ENCODE measurements at regions not wholly inside any gene's neighbourhood (a gene's known extent, or its start where the extent isn't known, plus 50 kb on each side); places are given as distances from the start of the nearest gene placed in this dataset.
"Not testable (repeated sequence)": the region's sequence is repeated elsewhere in the genome, so short reads cannot be mapped to it uniquely, and the experiment has no call there.

GRCh38 chr4:120290553-120290952 lies 223.9 kb upstream of the MAD2L1 start:
- no peak for DNase-seq

- no peak for DNase-seq
Measured at GRCh38 chr4:120286813-120287212, 220.2 kb upstream of the MAD2L1 start.

- DNase-seq = no peak
Measured at GRCh38 chr4:120281581-120281980, 214.9 kb upstream of the MAD2L1 start.

- DNase-seq = no peak
Measured at GRCh38 chr4:120277391-120277790, 210.7 kb upstream of the MAD2L1 start.

DNA sequence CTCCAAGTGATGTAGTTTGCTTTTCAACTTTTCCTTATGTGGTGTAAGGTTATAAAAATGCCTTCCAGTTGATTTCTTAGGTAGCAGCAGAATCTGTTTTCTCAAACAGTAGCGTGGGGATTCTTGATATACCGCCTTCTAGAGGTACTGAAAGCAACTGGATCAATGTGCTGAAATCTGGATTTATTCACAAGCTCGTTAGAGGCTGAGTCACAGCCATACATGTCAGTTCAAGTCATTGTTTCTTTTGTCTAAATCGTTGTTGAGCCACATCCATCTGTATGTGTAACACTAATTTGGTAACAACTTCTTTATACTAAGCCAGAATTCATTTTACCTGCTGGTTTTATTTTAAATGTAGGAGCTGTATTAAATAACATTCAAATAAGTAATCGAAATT lies 200.0 kb upstream of the MAD2L1 start:
- no peak for DNase-seq

- no peak for DNase-seq
Measured at GRCh38 chr4:120263618-120264017, 197.0 kb upstream of the MAD2L1 start.

DNA sequence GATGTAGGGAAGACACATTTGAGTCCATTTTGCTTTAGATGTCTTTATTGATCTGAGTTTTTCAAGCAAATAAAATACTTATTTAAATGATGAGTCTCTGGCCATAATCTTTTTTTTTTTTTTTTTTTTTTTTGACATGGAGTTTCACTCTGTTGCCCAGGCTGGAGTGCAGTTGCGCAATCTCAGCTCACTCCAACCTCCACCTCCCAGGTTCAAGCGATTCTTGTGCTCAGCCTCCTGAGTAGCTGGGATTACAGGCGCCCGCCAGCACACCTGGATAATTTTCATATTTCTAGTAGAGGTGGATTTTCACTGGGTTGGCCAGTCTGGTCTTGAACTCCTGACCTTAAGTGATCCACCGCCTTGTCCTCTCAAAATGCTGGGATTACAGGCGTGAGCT lies 194.5 kb upstream of the MAD2L1 start:
- no peak for DNase-seq

GRCh38 chr4:120256112-120256775 lies 189.6 kb upstream of the MAD2L1 start:
- DNase-seq = not testable (repeated sequence)

- DNase-seq = no peak
Measured at GRCh38 chr4:120238277-120238973, 171.8 kb upstream of the MAD2L1 start.

- no peak for DNase-seq
Measured at GRCh38 chr4:120236873-120237272, 170.2 kb upstream of the MAD2L1 start.

DNA sequence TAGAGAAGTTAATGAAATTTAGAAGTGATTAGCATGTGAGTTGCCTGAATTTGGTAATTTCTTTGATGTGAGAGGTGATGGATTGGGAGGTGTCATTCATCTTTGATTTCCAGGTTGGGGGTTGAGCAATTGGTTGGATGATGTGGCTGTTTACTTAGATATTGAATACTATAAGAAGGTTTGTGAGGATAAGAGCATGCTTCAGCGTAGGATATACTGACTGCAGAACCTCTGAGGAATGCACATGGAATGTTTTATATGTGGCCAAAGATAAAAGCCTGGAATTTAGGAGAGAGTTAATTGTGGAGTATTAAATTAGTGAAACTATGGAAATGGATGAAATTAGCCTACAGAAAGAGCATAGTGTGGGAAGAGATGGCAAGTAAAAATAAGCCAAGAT lies 165.4 kb upstream of the MAD2L1 start:
- no peak for DNase-seq

DNA sequence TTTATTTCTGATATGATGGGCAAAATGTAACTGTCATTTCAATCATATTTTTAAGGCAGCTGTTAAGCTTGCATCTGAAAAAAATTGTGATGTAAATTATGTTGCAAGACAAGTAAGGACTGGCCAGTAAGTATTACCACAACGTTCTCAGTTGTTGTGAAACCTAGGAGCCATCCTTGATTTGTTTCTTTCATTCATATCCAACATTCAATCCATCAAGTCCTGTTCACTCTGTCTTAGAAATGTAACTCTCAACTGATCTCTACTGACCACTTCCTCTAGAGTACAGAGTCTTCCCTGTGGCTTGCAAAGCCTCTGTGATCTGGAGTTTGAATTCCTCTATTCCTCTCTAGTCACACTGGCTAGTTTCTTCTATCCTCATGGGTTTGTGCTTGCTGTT lies 161.4 kb upstream of the MAD2L1 start:
- DNase-seq = no peak

DNA sequence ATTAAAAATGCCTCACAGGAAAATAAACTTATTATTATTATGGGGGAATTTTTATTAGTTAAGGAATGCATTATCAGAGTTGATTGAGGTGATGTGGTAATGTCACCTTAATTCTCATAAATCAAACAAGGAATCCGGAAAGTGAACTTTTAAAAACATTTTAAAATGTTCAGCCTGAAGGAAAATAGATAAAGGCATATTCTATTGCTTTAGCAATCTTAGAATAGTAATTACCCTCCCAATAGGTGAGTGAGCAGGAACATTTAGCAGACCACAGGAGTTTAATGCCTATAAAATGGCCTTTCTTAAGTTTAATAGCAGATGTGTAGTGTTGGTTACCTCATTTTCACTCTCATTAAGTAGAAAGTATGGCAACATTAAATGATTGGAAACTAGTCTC lies 160.9 kb upstream of the MAD2L1 start:
- no peak for DNase-seq

DNA sequence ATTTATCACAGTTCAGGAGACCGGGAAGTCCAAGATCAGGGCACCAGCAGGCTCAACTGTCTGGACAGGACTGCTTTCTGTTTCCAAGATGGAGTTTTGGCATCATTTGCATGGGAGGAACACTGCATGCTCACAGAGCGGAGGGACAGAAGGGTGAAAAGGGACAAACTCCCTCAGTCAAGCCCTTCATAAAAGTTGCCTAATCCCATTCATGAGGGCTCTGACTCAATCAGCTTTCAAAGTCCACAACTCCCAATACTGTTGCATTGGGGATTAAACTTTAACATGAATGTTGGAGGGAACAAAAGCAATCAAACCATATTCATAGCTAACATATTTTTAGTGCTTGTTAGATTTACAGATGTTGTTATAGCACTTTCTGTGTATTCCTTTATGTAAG lies 158.9 kb upstream of the MAD2L1 start:
- DNase-seq = no peak

- no peak for DNase-seq
Measured at GRCh38 chr4:120218981-120219380, 152.3 kb upstream of the MAD2L1 start.

- DNase-seq = no peak
Measured at GRCh38 chr4:120215350-120215749, 148.7 kb upstream of the MAD2L1 start.

DNA sequence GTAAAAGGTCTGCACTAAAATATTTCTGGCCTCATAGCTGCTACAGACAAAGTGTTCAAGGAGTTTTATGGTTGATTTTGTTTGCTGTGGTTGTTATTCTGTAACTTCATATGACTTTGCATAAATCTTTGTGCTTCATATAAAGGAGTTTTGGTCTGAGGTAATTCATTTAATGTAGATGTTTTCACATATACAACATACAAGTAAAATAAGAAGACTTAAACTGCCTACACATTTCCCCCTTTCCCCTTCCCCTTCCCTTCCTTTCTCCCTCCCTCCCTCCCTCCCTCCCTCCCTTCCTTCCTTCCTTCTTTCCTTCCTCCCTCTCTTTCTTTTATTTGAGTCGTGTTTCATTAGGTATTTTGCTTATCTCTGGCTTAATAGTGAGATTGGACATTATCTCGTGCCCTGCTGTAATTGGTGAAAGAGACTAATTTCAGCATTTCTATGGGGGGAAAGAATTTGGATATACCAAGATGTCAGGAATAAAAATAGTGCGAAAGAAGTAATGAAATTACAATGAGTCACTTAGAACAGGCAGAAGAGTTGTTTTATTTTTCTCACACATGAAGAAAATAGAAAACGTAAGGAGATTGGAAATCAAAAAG lies 144.9 kb upstream of the MAD2L1 start:
- DNase-seq = no peak

DNA sequence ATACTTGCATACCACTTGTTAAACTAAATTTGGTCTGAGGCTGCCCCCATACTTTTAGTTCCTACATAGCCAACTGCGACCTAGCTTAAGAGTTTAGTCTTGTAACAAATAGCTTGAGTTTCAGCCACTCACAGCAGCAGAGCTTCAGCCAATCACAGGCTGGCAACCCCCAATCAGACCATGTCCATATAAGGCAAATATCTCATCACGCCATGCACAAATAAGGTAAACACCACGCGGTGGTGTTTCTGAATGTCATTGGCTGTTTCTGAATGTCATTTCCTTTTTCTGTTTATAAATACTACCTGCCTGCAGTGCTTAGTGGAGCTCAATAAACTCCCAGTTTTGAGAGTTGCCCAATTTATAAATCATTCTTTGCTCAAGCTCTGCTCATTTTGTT lies 143.1 kb upstream of the MAD2L1 start:
- no peak for DNase-seq

- DNase-seq = no peak
Measured at GRCh38 chr4:120207021-120207420, 140.4 kb upstream of the MAD2L1 start.

DNA sequence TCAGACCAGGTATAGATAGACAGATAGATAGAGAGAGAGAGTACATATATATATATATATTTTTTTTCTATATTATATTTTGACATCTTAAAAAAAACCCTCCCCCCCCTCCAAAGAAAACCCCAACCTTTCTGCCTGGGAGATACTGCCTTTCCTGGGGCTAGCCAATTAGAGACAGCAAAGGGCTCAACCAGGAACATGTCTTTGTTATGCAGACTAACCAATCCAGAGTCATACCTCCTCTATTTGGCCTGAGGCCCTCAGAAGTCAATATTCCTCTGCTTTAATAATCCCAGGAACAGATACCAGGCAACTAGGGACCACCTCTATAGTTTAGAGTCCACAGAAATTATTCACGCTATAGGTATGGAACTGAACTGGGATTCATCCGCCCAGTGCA lies 135.6 kb upstream of the MAD2L1 start:
- no peak for DNase-seq

DNA sequence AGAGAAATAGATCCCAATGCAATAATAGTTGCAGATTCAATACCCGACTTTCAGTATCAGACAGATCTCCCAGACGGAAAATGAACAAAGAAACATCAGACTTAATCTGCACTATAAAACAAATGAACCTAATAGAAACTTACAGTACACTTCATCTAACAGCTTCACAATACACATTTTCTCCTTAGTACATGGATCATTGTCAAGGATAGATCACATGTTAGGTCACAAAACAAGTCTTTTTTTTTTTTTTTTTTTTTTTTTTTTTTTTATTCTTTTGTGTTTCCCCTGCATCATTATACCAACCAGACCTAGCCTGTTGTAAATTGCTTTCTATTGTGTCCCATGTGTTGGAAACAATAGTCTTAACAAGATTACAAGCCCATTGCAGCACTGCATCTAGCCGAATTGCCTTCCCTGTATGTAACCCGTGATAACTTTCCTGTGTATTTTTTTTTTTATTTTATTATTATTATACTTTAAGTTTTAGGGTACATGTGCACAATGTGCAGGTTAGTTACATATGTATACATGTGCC lies 134.0 kb upstream of the MAD2L1 start:
- DNase-seq = not testable (repeated sequence)

DNA sequence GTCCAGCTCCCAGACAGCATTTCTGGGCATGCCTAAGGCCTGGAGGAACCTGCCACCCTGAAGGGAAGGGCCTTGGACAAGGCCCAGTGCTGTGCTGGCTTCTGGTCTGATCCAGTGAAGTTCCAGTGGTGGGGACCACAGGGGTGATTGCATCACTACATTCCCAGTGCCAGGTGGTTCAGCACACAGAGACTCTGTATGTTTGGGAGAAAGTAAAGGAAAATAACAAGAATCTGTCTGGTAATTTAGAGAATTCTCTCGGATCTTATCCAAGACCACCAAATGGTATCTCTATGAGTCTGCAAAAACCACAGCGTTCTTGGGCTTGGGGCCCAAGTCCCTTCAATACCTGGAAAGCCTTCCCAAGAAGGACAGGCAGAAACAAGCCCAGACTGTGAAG lies 131.8 kb upstream of the MAD2L1 start:
- no peak for DNase-seq

GRCh38 chr4:120177603-120178002 lies 111.0 kb upstream of the MAD2L1 start:
- no peak for DNase-seq

DNA sequence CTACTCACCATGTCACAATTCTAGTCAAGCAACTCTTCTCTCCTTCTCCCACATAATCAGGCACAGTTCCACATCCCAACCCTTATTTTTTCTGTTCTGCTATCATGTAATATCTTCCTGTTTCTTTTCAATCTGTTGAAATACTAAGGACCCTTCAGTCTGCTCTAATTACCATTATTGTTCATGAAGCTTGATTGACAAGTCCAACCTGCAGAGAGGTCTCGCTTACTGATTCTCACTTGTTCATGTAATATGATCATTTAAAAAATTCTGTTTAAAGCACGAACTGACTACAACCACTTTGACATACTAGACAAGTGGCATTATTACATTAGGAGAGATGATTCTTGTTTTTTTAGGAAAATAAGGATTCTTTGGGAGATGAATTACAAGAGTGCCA lies 108.6 kb upstream of the MAD2L1 start:
- DNase-seq = no peak

Measured in NCI-H510A treated with DMSO at 0.1 percent for 48 hours (cell line).